ENCODE measurements at regions not wholly inside any gene's neighbourhood (a gene's known extent, or its start where the extent isn't known, plus 50 kb on each side); places are given as distances from the start of the nearest gene placed in this dataset.

- TF ChIP-seq CTCF (IDR thresholded peaks at IDR 0.05) (no peak), EZH2 (IDR thresholded peaks at IDR 0.05; ENCODE audit: borderline replicate concordance, insufficient read depth, low read depth, low read length, poor library complexity, severe bottlenecking) (no peak)
Measured at GRCh38 chr11:127632546-127632945, 632.0 kb upstream of the KIRREL3 start.

All from B cell (primary cell).